Omental fat pad (tissue), 3 donors: ENCODE measurements at regions not wholly inside any gene's neighbourhood (a gene's known extent, or its start where the extent isn't known, plus 50 kb on each side); places are given as distances from the start of the nearest gene placed in this dataset.

Source experiments
- ATAC-seq: fragments of 150-250 bp; one replicate; pipeline ENCODE4 v1.9.1; 2016; ENCODE audit warnings: mild to moderate bottlenecking, moderate library complexity; ENCODE audit not compliant: low FRiP score
- DNase-seq: peaks from one replicate; pipeline ENCODE4 v3.0.0-alpha.2; 2019; ENCODE audit warnings: low spot score
- TF ChIP-seq, protein P1 (sequence below), 3 donors: fragments of 450-650 bp; IDR thresholded peaks; one replicate each; pipeline ENCODE4 v1.5.1; 2016 to 2017; ENCODE audit warnings: antibody characterized with exemption in 3 of 3, mild to moderate bottlenecking in 3 of 3, moderate library complexity in 2 of 3

DNA sequence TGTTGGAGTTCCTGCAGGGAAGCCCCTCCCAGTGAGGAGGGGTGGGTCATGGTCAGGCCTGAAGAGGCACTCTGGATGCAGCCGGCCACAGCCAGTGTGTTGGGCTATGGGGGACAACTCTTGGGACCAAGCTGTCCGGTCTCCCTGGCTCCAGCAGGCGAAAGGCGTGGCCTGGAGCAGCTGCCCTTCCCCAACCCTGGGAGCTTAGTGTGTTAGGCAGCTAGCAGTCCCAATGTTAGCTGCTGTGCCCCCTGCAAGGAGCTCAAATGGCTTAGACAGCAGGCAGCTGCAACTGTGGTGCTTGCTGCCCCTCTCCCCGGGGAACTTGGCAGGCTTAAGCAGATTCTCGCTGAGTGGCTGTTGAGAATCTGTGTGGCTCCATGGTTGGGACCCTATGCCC is 67.5 kb upstream of the ACTBL2 start:
- ATAC-seq, result no peak
- no peak for DNase-seq
- TF ChIP-seq, protein P1, sequence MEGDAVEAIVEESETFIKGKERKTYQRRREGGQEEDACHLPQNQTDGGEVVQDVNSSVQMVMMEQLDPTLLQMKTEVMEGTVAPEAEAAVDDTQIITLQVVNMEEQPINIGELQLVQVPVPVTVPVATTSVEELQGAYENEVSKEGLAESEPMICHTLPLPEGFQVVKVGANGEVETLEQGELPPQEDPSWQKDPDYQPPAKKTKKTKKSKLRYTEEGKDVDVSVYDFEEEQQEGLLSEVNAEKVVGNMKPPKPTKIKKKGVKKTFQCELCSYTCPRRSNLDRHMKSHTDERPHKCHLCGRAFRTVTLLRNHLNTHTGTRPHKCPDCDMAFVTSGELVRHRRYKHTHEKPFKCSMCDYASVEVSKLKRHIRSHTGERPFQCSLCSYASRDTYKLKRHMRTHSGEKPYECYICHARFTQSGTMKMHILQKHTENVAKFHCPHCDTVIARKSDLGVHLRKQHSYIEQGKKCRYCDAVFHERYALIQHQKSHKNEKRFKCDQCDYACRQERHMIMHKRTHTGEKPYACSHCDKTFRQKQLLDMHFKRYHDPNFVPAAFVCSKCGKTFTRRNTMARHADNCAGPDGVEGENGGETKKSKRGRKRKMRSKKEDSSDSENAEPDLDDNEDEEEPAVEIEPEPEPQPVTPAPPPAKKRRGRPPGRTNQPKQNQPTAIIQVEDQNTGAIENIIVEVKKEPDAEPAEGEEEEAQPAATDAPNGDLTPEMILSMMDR (IDR thresholded peaks at IDR 0.05), result no peak

DNA sequence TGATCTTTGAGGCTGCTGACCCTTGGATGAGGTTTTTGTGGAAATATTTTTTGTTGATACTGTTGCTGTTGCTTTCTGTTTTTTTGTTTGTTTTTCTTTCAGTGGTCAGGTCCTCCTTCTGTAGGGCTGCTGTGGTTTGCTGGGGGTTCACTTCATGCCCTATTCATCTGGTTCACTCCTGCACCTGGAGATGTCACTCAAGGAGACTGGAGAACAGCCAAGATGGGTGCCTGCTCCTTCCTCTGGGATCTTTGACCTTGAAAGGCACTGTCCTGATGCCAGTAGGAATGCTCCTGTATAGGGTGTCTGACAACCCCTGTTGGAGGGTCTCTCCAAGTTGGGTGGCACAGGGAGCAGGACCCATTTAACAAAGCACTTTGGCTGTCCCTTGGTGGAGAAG is 67.0 kb upstream of the ACTBL2 start:
- TF ChIP-seq, protein P1 (IDR thresholded peaks at IDR 0.05), result no peak
- DNase-seq (no peak), ATAC-seq (no peak)

DNA sequence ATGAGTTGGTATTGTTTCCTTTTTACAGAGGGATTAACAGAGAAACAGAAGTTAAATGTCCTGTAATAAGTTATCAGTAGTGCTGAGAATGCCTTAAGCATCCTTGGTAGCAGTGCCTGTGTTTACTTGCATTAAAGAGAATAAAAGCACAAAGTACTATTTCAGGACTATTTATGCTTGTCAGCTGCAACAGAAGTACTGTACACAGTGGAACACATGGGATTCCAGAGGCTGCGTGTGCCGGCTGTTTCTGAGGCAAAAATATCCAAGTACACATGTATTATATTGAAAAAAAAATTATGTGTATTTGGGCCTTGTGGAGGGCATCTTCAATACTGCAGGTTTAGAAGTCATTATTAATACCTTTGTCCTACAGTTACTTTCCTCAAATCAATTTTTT is 58.2 kb upstream of the ACTBL2 start:
- ATAC-seq, result no peak

DNA sequence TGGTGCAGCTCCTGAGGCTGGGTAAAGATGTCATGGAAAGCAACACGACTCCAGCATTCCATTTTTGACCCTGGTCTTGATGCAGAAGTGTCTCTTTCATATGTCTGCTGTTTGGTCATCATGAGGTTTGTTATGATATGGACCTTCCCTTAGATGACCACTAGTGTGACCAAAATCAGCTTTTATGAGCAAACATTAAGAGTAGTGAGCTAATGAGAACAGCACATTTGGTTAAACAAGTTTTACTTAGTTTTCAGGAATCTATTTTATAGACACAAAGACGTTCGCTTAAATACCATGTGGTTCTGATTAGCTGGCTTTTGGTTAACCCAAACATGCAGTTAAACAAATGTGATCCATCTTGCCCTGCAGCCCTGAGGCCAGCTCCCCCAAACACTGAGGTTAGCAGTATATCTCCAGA is 56.7 kb upstream of the ACTBL2 start:
- TF ChIP-seq, protein P1 (IDR thresholded peaks at IDR 0.05), result no peak

More for the DNA sequence above, 58.2 kb upstream of the ACTBL2 start:
- no peak for DNase-seq
- TF ChIP-seq, protein P1 (IDR thresholded peaks at IDR 0.05), result no peak

DNA sequence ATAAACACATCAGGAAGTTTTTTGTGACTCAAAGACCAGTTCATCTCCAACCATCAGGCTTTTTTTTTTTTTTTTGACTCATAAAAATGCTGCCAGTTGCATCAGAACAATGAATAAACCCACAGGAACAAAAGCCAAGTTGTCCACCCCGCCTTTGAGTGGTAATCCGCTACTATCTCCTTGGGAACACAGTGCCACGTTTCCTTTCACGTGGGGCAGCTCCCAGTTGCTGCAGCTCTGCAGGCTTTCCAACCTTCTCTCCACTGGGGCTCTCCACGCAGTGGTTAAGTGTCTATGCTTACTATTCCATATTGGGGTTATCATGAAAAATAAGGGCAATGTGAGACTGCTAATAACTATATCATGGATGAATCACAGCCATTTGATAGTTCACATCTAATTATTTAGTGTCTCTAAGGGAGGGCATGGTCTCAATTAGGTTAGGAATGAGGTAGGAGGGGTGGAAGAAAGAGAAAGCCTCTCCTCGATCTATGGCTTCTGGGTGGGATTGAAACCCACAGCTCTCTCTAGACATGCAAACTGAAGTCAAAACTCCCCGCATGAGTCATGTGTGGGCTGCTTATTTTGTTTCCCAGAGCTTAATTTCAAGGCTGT is 55.8 kb upstream of the ACTBL2 start:
- ATAC-seq, result peak; percentile 44

More for the DNA sequence above, 56.7 kb upstream of the ACTBL2 start:
- no peak for DNase-seq
- ATAC-seq, result no peak

DNA sequence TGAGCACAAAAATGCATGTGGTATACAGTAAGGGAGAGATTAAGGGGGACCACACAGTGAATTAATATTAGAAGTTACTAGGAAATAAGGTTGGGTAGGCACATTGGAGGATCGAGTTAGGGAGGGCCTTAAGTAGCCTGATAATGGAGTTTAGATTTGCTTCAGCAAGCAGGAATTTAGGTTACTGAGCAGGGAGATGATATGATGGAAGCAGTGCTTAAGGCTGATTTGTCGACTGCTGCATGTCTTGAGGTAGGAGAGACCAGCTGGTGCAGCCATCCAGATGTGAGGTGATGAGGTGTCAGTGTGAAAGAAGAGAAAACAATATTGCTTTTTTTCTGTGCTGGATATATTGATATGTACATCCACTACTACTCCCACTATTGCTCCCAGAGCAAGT is 55.2 kb upstream of the ACTBL2 start:
- ATAC-seq (no peak), DNase-seq (no peak)
- TF ChIP-seq, protein P1 (IDR thresholded peaks at IDR 0.05), result no peak

More for the DNA sequence above, 55.8 kb upstream of the ACTBL2 start:
- no peak for DNase-seq
- TF ChIP-seq, protein P1 (IDR thresholded peaks at IDR 0.05), result no peak
